Right lobe of liver (tissue), 4 donors: ENCODE measurements at regions not wholly inside any gene's neighbourhood (a gene's known extent, or its start where the extent isn't known, plus 50 kb on each side); places are given as distances from the start of the nearest gene placed in this dataset.

ENCODE experiments used
- POLR2A ChIP-seq: fragments of 450-650 bp; IDR thresholded peaks from one replicate; pipeline ENCODE4 v1.6.1; 2017; ENCODE audit warnings: antibody characterized with exemption, mild to moderate bottlenecking
- TF ChIP-seq, protein P1 (sequence below), 4 donors: fragments of 200-600 bp in 3 of 4; fragments of 450-650 bp in 1 of 4; IDR thresholded peaks; one replicate each; pipeline versions ENCODE4 v1.5.1 to v1.8.0; 2016 to 2022; ENCODE audit warnings: antibody characterized with exemption in 4 of 4, mild to moderate bottlenecking in 2 of 4
- donor health status: DM: no; HTN: no; CAD: no.
- donor health status: DM: no; HTN: no; CAD: no.
- donor health status: DM: no; HTN: yes; CAD: no.

- TF ChIP-seq, protein P1, sequence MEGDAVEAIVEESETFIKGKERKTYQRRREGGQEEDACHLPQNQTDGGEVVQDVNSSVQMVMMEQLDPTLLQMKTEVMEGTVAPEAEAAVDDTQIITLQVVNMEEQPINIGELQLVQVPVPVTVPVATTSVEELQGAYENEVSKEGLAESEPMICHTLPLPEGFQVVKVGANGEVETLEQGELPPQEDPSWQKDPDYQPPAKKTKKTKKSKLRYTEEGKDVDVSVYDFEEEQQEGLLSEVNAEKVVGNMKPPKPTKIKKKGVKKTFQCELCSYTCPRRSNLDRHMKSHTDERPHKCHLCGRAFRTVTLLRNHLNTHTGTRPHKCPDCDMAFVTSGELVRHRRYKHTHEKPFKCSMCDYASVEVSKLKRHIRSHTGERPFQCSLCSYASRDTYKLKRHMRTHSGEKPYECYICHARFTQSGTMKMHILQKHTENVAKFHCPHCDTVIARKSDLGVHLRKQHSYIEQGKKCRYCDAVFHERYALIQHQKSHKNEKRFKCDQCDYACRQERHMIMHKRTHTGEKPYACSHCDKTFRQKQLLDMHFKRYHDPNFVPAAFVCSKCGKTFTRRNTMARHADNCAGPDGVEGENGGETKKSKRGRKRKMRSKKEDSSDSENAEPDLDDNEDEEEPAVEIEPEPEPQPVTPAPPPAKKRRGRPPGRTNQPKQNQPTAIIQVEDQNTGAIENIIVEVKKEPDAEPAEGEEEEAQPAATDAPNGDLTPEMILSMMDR (IDR thresholded peaks at IDR 0.05), result no peak
- TF ChIP-seq POLR2A, result no peak
Measured at GRCh38 chr17:33889040-33889439, 366.0 kb upstream of the CCL2 start.
